ENCODE measurements at regions not wholly inside any gene's neighbourhood (a gene's known extent, or its start where the extent isn't known, plus 50 kb on each side); places are given as distances from the start of the nearest gene placed in this dataset.
"Not testable (repeated sequence)": the region's sequence is repeated elsewhere in the genome, so short reads cannot be mapped to it uniquely, and the experiment has no call there.

DNA sequence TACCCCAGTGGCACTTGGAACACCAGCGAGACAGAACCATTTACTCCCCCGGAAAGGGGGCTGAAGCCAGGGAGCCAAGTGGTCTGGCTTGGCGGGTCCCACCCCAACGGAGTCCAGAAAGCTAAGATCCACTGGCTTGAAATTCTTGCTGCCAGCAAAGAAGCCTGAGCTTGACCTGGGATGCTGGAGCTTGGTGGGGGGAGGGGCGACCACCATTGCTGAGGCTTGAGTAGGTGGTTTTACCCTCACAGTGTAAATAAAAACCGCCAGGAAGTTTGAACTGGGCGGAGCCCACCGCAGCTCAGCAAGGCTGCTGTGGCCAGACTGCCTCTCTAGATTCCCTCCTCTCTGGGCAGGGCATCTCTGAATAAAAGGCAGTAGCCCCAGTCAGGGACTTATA is 62.8 kb downstream of the RPS24 start:
- DNase-seq (ENCODE audit: low spot score); H3K4me3 ChIP-seq; H3K27ac ChIP-seq: not testable (repeated sequence)

DNA sequence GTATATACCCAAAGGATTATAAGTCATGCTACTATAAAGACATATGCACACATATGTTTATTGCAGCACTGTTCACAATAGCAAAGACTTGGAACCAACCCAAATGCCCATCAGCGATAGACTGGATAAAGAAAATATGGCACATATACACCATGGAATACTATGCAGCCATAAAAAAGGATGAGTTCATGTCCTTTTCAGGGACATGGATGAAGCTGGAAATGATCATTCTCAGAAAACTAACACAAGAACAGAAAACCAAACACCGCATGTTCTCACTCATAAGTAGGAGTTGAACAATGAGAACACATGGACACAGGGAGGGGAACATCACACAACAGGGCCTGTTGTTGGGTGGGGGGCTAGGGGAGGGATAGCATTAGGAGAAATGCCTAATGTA is 68.9 kb downstream of the RPS24 start:
- DNase-seq (ENCODE audit: low spot score); H3K27ac ChIP-seq; H3K4me3 ChIP-seq: not testable (repeated sequence)

DNA sequence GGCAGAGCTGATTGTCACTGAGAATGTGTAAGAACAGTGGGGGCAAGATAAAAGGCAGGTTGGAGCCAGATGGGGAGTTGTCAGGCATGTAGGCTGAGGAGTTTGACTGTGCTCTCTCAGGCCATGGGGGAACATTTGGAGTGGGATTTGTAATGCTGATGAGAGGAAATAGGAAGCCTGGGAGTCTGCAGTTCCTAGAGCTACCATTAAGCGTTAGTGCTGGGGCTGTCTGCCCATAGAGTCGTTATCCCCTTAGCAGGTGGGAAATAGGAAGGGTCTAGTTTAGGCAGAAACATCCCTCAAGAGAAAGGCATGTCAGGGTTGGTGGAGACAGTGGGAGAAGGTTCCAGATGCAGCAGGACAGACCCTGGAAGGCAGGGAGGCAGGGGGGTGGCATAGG is 75.5 kb downstream of the RPS24 start:
- DNase-seq (ENCODE audit: low spot score), result no peak
- H3K4me3 ChIP-seq, result no peak overlapping the region
- TF ChIP-seq, protein P1, sequence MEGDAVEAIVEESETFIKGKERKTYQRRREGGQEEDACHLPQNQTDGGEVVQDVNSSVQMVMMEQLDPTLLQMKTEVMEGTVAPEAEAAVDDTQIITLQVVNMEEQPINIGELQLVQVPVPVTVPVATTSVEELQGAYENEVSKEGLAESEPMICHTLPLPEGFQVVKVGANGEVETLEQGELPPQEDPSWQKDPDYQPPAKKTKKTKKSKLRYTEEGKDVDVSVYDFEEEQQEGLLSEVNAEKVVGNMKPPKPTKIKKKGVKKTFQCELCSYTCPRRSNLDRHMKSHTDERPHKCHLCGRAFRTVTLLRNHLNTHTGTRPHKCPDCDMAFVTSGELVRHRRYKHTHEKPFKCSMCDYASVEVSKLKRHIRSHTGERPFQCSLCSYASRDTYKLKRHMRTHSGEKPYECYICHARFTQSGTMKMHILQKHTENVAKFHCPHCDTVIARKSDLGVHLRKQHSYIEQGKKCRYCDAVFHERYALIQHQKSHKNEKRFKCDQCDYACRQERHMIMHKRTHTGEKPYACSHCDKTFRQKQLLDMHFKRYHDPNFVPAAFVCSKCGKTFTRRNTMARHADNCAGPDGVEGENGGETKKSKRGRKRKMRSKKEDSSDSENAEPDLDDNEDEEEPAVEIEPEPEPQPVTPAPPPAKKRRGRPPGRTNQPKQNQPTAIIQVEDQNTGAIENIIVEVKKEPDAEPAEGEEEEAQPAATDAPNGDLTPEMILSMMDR (IDR thresholded peaks at IDR 0.05), result no peak

GRCh38 chr10:78115135-78115853 is 81.6 kb downstream of the RPS24 start:
- DNase-seq (ENCODE audit: low spot score), result no peak
- H3K27ac ChIP-seq, result no peak overlapping the region

More for the DNA sequence above, 75.5 kb downstream of the RPS24 start:
- H3K27ac ChIP-seq, result no peak overlapping the region

GRCh38 chr10:78116361-78116760 is 82.7 kb downstream of the RPS24 start:
- TF ChIP-seq, protein P1 (IDR thresholded peaks at IDR 0.05), result no peak
- H3K4me3 ChIP-seq, result no peak overlapping the region
- no peak for DNase-seq (ENCODE audit: low spot score)
- H3K27ac ChIP-seq, result no peak overlapping the region

More at GRCh38 chr10:78115135-78115853, 81.6 kb downstream of the RPS24 start:
- H3K4me3 ChIP-seq, result no peak overlapping the region
- TF ChIP-seq, protein P1 (IDR thresholded peaks at IDR 0.05), result no peak

DNA sequence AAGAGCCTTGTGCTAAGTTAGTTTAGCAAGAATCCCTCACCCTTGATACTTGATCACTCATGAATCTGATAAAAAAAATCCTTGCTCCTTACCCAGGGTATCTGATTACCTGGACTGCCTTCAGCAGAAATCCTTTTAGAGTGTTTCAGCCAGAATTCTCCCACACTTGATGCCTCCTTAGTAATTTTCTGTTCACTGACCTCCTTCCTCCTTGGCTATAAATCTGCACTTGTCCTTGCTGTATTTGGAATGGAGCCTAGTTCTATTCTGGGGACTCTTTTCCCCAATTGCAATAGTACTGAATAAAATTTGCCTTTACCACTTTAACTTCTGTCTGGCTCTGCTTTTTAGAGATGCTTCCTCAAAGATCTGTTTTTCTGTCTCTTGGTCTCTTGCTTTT is 84.9 kb downstream of the RPS24 start:
- TF ChIP-seq, protein P1 (IDR thresholded peaks at IDR 0.05), result no peak
- Histone ChIP-seq H3K4me3 (no peak overlapping the region), H3K27ac (no peak overlapping the region)
- no peak for DNase-seq (ENCODE audit: low spot score)

GRCh38 chr10:78121801-78122200 is 88.1 kb downstream of the RPS24 start:
- H3K4me3 ChIP-seq, result no peak overlapping the region
- no peak overlapping the region for H3K27ac ChIP-seq
- TF ChIP-seq, protein P1 (IDR thresholded peaks at IDR 0.05), result no peak
- DNase-seq (ENCODE audit: low spot score), result no peak

- TF ChIP-seq, protein P1 (IDR thresholded peaks at IDR 0.05), result no peak
- Histone ChIP-seq H3K4me3 (no peak overlapping the region), H3K27ac (no peak overlapping the region)
- no peak for DNase-seq (ENCODE audit: low spot score)
Observed at GRCh38 chr10:78124167-78124566, 90.5 kb downstream of the RPS24 start.

Measured in coronary artery (tissue), 2 donors.